Activated gamma-delta T cell (primary cell): ENCODE measurements at regions not wholly inside any gene's neighbourhood (a gene's known extent, or its start where the extent isn't known, plus 50 kb on each side); places are given as distances from the start of the nearest gene placed in this dataset.
"Not testable (repeated sequence)": the region's sequence is repeated elsewhere in the genome, so short reads cannot be mapped to it uniquely, and the experiment has no call there.

Source experiments
- DNase-seq: peaks from one replicate; lab custom pipeline; 2025; lab: John Stamatoyannopoulos, UW

- no peak for DNase-seq
These were observed 102.8 kb upstream of the SEC14L1 start for GRCh38 chr17:77037943-77038342.

DNA sequence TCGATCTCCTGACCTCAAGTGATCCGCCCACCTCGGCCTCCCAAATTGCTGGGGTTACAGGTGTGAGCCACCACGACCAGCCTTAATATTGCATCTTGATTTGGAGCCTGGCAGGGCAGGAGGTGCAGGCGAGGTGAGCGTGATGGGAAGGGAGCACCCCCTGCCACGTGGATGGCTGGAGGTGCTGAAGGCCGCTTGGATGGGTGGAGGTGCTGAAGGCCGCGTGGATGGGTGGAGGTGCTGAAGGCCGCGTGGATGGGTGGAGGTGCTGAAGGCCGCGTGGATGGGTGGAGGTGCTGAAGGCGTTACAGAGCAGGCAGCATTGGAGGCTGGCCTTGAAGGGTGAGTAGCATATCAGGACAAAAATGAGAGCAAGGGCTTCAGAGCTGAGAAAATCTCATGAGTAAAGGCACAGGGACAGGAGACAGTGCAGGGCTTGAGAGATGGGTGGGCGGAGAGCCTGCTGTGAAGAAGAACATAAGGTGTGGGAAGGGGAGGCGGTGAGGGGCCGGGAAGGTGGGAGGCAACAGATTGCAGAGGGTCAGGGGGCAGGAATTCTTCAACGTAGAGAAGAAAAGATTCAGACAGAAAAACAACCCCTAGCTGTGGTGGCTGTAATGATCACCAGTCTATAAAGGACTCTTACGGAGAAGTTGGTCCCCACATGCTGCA is 101.7 kb upstream of the SEC14L1 start:
- DNase-seq: no peak

GRCh38 chr17:77042476-77043231 is 98.1 kb upstream of the SEC14L1 start:
- no peak for DNase-seq

- no peak for DNase-seq
These were observed 95.2 kb upstream of the SEC14L1 start for GRCh38 chr17:77045441-77046041.

GRCh38 chr17:77049440-77049839 is 91.3 kb upstream of the SEC14L1 start:
- DNase-seq: no peak

DNA sequence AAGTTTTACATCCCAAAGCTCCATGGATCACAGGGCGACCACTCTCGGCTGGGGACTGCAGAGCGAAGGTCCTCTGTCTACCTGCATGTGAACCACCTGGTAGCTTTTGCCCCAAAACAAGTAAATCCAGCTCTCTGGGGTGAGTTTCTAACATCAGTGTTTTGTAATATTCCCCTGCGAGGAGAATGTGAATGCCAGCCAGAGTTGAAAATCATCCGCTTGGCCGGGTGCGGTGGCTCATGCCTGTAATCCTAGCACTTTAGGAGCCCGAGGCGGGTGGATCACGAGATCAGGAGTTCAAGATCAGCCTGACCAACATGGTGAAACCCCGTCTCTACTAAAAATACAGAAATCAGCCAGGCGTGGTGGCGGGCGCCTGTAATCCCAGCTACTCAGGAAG is 89.9 kb upstream of the SEC14L1 start:
- DNase-seq: not testable (repeated sequence)

DNA sequence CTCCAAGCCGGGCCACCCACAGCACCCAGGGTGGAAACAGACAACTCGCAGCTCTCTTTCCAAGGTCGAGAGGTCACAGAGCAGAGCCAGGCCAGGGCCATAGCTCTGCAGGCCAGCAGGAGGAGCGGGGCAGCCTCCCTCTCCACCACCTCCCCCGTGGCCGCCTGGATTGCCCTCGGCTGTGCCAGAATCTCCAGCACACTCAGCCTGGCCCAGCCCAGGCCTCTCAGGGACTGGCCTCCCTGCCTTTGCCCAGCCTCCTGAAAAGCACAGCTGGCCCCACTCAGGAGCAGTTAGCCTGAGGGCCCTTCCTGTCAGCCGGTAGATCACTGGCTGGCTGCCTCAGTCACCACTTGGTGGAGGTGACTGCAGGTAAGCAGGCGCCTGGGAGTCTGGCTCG is 85.8 kb upstream of the SEC14L1 start:
- no peak for DNase-seq

- no peak for DNase-seq
These were observed 85.3 kb upstream of the SEC14L1 start for GRCh38 chr17:77055453-77055852.

DNA sequence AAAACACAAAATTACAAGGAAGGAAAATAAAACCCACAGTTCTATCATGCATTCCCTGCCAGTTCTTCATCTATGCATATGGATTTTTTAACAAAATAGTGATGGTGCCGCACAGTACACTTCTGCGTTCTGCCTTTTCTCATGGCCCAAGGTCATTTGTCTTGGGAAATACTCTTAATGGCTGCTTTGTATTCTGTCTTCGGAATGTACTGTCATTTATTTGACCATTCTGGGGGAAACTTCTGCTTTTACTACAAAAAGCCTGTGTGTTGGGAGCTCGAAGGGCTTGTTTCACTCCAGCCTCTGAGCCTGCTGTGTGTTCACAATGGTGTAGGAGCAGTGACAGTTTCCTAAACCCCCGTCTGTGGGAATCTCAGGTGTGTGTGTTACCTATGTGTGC is 82.8 kb upstream of the SEC14L1 start:
- DNase-seq: no peak

DNA sequence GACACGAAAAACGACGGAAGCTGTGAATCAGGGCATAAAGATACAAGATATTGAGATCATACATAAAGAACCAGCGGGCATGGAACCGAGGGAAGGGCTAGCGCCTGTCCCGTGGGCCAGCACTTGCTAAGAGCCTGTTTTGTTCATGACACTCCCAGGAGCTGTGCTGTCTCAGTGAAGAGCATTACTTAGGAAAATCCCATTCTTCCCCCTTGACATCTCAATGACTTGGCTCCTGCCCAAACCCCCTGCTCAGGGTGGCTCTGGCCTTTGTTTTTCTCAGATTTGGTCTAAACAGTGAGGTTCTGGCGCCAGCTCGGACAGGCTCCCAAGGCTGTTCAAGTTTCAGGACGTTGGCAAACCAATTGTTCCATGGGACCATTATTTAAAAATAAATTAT is 79.1 kb upstream of the SEC14L1 start:
- no peak for DNase-seq

GRCh38 chr17:77064598-77064997 is 76.2 kb upstream of the SEC14L1 start:
- no peak for DNase-seq

- DNase-seq: no peak
These were observed 74.6 kb upstream of the SEC14L1 start for GRCh38 chr17:77066165-77066564.

DNA sequence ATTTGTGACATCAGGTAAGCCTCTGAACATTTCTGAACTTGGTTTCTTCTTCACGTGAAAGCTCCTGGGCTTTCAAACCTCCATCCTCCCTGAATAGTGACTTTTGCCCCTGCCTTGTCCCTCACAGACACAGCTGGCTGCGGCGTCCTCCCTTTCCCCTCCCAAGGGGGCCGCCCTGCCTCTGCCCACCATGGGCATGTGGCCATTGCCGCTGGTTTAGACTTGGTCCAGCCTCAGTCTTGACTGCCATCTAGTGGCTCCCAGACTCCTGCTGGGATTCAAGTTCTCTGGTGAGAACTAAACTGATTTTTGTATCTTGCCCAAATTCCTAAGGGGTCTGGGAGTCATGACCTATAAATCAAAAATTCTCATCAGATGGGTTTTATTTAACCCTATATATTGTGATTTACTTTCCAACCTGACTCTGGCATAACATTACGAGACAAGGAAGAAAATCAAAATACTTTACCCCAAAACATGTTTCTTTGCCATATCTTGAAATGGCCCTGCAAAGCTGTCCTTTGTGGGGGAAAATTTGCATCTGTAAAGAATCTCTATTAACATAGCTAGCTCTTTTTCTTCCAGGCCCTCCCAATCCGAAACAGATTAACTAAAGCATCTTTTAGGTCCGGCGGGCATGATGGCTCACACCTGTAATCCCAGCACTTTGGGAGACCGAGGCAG is 73.9 kb upstream of the SEC14L1 start:
- not testable (repeated sequence) for DNase-seq

- DNase-seq: no peak
These were observed 71.9 kb upstream of the SEC14L1 start for GRCh38 chr17:77068915-77069314.

DNA sequence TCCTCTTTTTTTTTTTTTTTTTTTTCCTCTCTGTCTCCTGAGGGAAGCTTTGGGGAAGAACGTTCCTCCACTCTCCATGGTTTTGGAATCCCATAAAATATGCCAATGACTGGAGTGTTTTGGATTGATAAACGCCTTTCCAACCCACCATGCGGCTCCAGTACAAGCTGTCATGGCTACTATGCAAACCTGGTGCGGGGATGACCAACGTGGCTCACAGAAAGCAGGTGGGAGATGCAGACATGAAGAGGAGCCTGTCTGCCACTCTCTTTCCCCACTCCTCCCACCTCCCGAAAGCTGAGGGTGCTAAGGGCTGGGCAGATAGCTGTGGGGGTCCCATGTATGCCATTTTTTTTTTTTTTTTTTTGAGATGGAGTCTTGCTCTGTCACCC is 69.9 kb upstream of the SEC14L1 start:
- no peak for DNase-seq

DNA sequence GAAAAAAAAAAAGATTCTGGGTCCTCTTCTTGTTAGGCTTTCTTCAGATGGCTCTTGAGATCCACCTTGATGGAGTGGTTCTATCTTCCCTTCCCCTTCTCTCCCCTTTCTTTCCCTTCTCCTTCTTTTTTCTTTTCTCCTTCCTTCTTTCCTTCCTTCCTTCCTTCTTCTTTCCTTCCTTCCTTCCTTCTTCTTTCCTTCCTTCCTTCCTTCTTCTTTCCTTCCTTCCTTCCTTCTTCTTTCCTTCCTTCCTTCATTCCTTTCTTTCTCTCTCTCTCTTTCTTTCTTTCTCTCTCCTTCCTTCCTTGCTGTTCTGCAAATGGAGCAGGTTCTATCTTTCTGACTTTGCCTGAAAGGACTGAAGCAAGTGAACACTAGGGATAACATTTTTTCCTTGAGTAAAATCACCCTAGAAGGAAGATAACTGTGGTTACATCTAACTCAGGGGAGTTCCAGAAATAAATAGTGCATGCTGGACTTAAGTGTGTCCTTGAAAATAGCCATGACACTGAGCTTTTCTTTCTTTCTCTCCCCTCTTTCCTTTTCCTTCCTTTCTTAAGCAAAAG is 68.8 kb upstream of the SEC14L1 start:
- DNase-seq: no peak

DNA sequence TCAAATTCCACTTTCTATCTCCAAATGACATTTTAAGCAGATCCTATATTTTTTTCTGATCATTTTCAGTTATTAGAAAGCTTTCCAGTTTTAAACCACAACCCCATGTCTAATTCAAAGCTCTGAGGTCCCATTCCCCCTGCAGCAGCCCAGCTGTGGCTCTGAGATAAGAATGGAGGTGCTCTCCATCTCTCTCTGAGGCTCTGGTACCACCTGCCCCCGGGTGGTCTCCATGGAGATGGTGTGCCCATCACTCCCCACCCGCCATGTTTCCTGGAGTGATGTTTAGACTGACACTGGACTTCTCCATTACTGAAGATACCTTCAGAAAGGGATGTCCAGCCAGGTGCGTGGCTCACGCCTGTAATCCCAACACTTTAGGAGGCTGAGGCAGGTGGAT is 68.1 kb upstream of the SEC14L1 start:
- DNase-seq: no peak

- DNase-seq: no peak
These were observed 66.1 kb upstream of the SEC14L1 start for GRCh38 chr17:77074681-77075080.

- no peak for DNase-seq
These were observed 64.5 kb upstream of the SEC14L1 start for GRCh38 chr17:77076124-77076830.

- no peak for DNase-seq
These were observed 57.2 kb upstream of the SEC14L1 start for GRCh38 chr17:77083531-77083930.

DNA sequence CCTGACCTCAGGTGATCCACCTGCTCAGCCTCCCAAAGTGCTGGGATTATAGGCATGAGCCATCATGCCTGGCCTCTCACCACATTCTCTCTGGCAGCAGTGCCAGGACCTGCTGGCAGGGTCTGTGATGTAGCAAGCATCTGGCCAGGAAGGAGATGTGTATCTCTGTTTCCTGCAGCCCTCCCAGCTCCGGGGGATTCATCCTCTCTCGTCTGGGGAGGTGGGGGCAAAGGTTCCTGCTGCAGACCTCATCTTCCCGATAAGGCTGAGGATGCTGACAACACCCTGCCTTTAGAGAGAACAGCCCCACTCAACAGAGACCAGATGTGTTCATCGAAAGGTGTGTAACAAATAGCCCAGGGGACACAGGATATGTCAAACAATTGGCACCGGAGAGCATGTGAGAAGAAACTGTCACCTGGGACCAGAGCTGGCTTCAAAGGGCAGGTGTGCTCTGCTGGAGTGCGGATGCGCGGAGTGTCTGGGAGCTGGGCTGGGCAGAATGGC is 54.8 kb upstream of the SEC14L1 start:
- no peak for DNase-seq
